ENCODE measurements at regions not wholly inside any gene's neighbourhood (a gene's known extent, or its start where the extent isn't known, plus 50 kb on each side); places are given as distances from the start of the nearest gene placed in this dataset.
"Not testable (repeated sequence)": the region's sequence is repeated elsewhere in the genome, so short reads cannot be mapped to it uniquely, and the experiment has no call there.

GRCh38 chr12:131395971-131396573, 314.8 kb upstream of the SFSWAP start:
- Histone ChIP-seq H3K9me3 (ENCODE audit: low read depth) (peaks cover 4% of the 10 kb centered on the region), H3K4me2 (no peak overlapping the region), H2AFZ (replicated peaks) (no peak overlapping the region), H3K4me3 (no peak overlapping the region), H3F3A (ENCODE audit: low read depth) (no peaks in the 10 kb centered on the region), H3K4me1 (no peaks in the 10 kb centered on the region), H3K36me3 (no peaks in the 10 kb centered on the region), H3K27me3 (no peaks in the 10 kb centered on the region), H4K20me1 (ENCODE audit: low read depth) (no peaks in the 10 kb centered on the region), H3K79me2 (ENCODE audit: low read depth) (no peaks in the 10 kb centered on the region), H3K27ac (no peak overlapping the region), H3K9ac (no peak overlapping the region)
- peaks cover 18% of the 10 kb centered on the region for H3K9me3 Mint-ChIP-seq
- H3K4me3 Mint-ChIP-seq = no peak overlapping the region
- H3K4me1 Mint-ChIP-seq = peaks cover under 1% of the 10 kb centered on the region
- TF ChIP-seq EZH2 (IDR thresholded peaks at IDR 0.05) = no peak
- TF ChIP-seq EZH2phosphoT487 (IDR thresholded peaks at IDR 0.05) = no peak
- no peak for TF ChIP-seq CTCF (IDR thresholded peaks at IDR 0.05)
- no peaks in the 10 kb centered on the region for H3K36me3 Mint-ChIP-seq
- peaks cover 7% of the 10 kb centered on the region for H3K27me3 Mint-ChIP-seq (ENCODE audit: insufficient read depth, low read depth)
- DNase-seq (ENCODE audit: low spot score) = no peak
- H3K27ac Mint-ChIP-seq = no peak overlapping the region

GRCh38 chr12:131397493-131398181, 313.3 kb upstream of the SFSWAP start:
- no peaks in the 10 kb centered on the region for H3K36me3 Mint-ChIP-seq
- no peak for DNase-seq (ENCODE audit: low spot score)

GRCh38 chr12:131399000-131399399, 311.9 kb upstream of the SFSWAP start:
- peaks cover 5% of the 10 kb centered on the region for H3K27me3 Mint-ChIP-seq (ENCODE audit: insufficient read depth, low read depth)
- H3K27ac ChIP-seq = no peak overlapping the region
- no peak overlapping the region for H3K4me2 ChIP-seq
- H2AFZ ChIP-seq (replicated peaks) = no peak overlapping the region
- no peaks in the 10 kb centered on the region for H4K20me1 ChIP-seq (ENCODE audit: low read depth)
- H3K36me3 ChIP-seq = no peaks in the 10 kb centered on the region
- H3K4me1 Mint-ChIP-seq = peaks cover 6% of the 10 kb centered on the region
- H3K27me3 ChIP-seq = no peaks in the 10 kb centered on the region
- no peak overlapping the region for H3K4me3 ChIP-seq
- H3K27ac Mint-ChIP-seq = peak overlapping the region; percentile 2
- H3K9me3 Mint-ChIP-seq = peaks cover 19% of the 10 kb centered on the region
- no peaks in the 10 kb centered on the region for H3K79me2 ChIP-seq (ENCODE audit: low read depth)
- H3K36me3 Mint-ChIP-seq = no peaks in the 10 kb centered on the region
- no peak overlapping the region for H3K4me3 Mint-ChIP-seq
- DNase-seq (ENCODE audit: low spot score) = no peak
- H3F3A ChIP-seq (ENCODE audit: low read depth) = no peaks in the 10 kb centered on the region
- no peaks in the 10 kb centered on the region for H3K4me1 ChIP-seq
- H3K9me3 ChIP-seq (ENCODE audit: low read depth) = peaks cover 4% of the 10 kb centered on the region
- TF ChIP-seq EZH2phosphoT487 (IDR thresholded peaks at IDR 0.05) (no peak), CTCF (IDR thresholded peaks at IDR 0.05) (no peak), EZH2 (IDR thresholded peaks at IDR 0.05) (no peak)
- H3K9ac ChIP-seq = no peak overlapping the region

More at GRCh38 chr12:131397493-131398181, 313.3 kb upstream of the SFSWAP start:
- Histone ChIP-seq H3K9ac (no peak overlapping the region), H3K4me3 (no peak overlapping the region), H3K27ac (no peak overlapping the region), H3F3A (ENCODE audit: low read depth) (no peaks in the 10 kb centered on the region), H3K27me3 (no peaks in the 10 kb centered on the region), H3K9me3 (ENCODE audit: low read depth) (peaks cover 4% of the 10 kb centered on the region), H3K4me2 (no peak overlapping the region), H4K20me1 (ENCODE audit: low read depth) (no peaks in the 10 kb centered on the region), H3K4me1 (no peaks in the 10 kb centered on the region), H2AFZ (replicated peaks) (no peak overlapping the region), H3K36me3 (no peaks in the 10 kb centered on the region), H3K79me2 (ENCODE audit: low read depth) (no peaks in the 10 kb centered on the region)
- Mint-ChIP-seq H3K4me1 (peaks cover 5% of the 10 kb centered on the region), H3K27ac (no peak overlapping the region), H3K27me3 (ENCODE audit: insufficient read depth, low read depth) (peaks cover 5% of the 10 kb centered on the region), H3K9me3 (peaks cover 18% of the 10 kb centered on the region), H3K4me3 (no peak overlapping the region)
- TF ChIP-seq EZH2 (IDR thresholded peaks at IDR 0.05) (no peak), CTCF (IDR thresholded peaks at IDR 0.05) (no peak), EZH2phosphoT487 (IDR thresholded peaks at IDR 0.05) (no peak)

GRCh38 chr12:131400668-131401294, 310.1 kb upstream of the SFSWAP start:
- not testable (repeated sequence) for H3K27ac ChIP-seq; H3K4me3 ChIP-seq; H3K9me3 ChIP-seq (ENCODE audit: low read depth); H3K79me2 ChIP-seq (ENCODE audit: low read depth); H2AFZ ChIP-seq (replicated peaks); H3F3A ChIP-seq (ENCODE audit: low read depth); H3K4me2 ChIP-seq; H3K27me3 Mint-ChIP-seq (ENCODE audit: insufficient read depth, low read depth); H3K9ac ChIP-seq; H3K36me3 Mint-ChIP-seq; H3K4me1 Mint-ChIP-seq; H3K27me3 ChIP-seq; H4K20me1 ChIP-seq (ENCODE audit: low read depth); H3K36me3 ChIP-seq; DNase-seq (ENCODE audit: low spot score); H3K4me1 ChIP-seq; H3K4me3 Mint-ChIP-seq; H3K27ac Mint-ChIP-seq
- H3K9me3 Mint-ChIP-seq = peaks cover 22% of the 10 kb centered on the region

GRCh38 chr12:131401907-131402633, 308.8 kb upstream of the SFSWAP start:
- H3K36me3 ChIP-seq; DNase-seq (ENCODE audit: low spot score); H3K27ac ChIP-seq; H4K20me1 ChIP-seq (ENCODE audit: low read depth); H3K4me3 ChIP-seq; H3K9me3 ChIP-seq (ENCODE audit: low read depth); H3K36me3 Mint-ChIP-seq; H3K27ac Mint-ChIP-seq; H3K4me1 ChIP-seq; H3K27me3 Mint-ChIP-seq (ENCODE audit: insufficient read depth, low read depth); H2AFZ ChIP-seq (replicated peaks); H3K4me1 Mint-ChIP-seq; H3K4me2 ChIP-seq; H3K79me2 ChIP-seq (ENCODE audit: low read depth); H3K27me3 ChIP-seq; H3F3A ChIP-seq (ENCODE audit: low read depth); H3K9ac ChIP-seq: not testable (repeated sequence)
- peaks cover 21% of the 10 kb centered on the region for H3K9me3 Mint-ChIP-seq
- peak overlapping the region; percentile 12 for H3K4me3 Mint-ChIP-seq
